GM12878 (cell line): ENCODE measurements at regions not wholly inside any gene's neighbourhood (a gene's known extent, or its start where the extent isn't known, plus 50 kb on each side); places are given as distances from the start of the nearest gene placed in this dataset.

Source experiments
- ATAC-seq: fragments of 200-7000 bp; cut with Tn5 transposase; 3 replicates; pipeline ENCODE4 v1.9.1; 2020; ENCODE audit warnings: mild to moderate bottlenecking, moderate library complexity
- BruUV-seq: library from RNA; stranded (reverse); fragments of 400-500 nt; replicated peaks from 2 replicates; lab custom pipeline; 2021; lab: Mats Ljungman, UMichigan
- CTCF ChIA-PET: fragments of 300-600 bp; sonication (Branson Sonifier 250); formaldehyde crosslinking; extraction: SDS; loops from one replicate; lab custom pipeline; 2021; ENCODE audit warnings: inconsistent platforms; lab: Yijun Ruan, JAX
- POLR2A ChIA-PET: fragments of 350-600 bp; formaldehyde crosslinking; extraction: SDS; loops from one replicate; lab custom pipeline; 2021; ENCODE audit warnings: inconsistent platforms; lab: Charles Lee
- RAD21 ChIA-PET: fragments of 300-600 bp; sonication (Branson Sonifier 250); formaldehyde crosslinking; loops from one replicate; lab custom pipeline; 2023; ENCODE audit warnings: antibody characterized with exemption; ENCODE audit not compliant: unreplicated experiment; lab: Charles Lee
- SMC1A ChIA-PET: fragments of 300-600 bp; sonication (Branson Sonifier 250); formaldehyde crosslinking; loops from one replicate; lab custom pipeline; 2023; ENCODE audit not compliant: unreplicated experiment, uncharacterized antibody; lab: Charles Lee
- DNase-seq: peaks from one replicate; pipeline ENCODE4 v3.0.0-alpha.2; 2011; ENCODE audit warnings: low read depth, low spot score
- FAIRE-seq: peaks from 3 replicates; lab custom pipeline; 2011; peaks lifted over from hg19 to GRCh38; lab: Jason Lieb, UNC
- H2AFZ ChIP-seq: 2 replicates; pipeline ENCODE4 v1.6.0; 2011; ENCODE audit warnings: low read depth, low read length, control low read depth; ENCODE audit not compliant: control insufficient read depth
- H3K27ac ChIP-seq: 2 replicates; pipeline ENCODE4 v1.5.1; 2011; ENCODE audit warnings: control low read depth; ENCODE audit not compliant: control insufficient read depth, insufficient read depth
- H3K27me3 ChIP-seq, 2 experiments: replicated peaks in 1 of 2; 2 replicates each; pipeline versions ENCODE4 v1.6.0 to v1.6.1; 2011; ENCODE audit warnings: low read length in 1 of 2; ENCODE audit not compliant: control insufficient read depth in 2 of 2, insufficient read depth in 2 of 2
- H3K36me3 ChIP-seq, 2 experiments: 2 replicates each; pipeline ENCODE4 v1.5.1; 2011; ENCODE audit warnings: low read length in 1 of 2; ENCODE audit not compliant: control insufficient read depth in 2 of 2, insufficient read depth in 2 of 2
- H3K4me1 ChIP-seq: 2 replicates; pipeline ENCODE4 v1.6.1; 2011; ENCODE audit warnings: mild to moderate bottlenecking, low read length, moderate library complexity, mixed read lengths; ENCODE audit not compliant: control insufficient read depth, insufficient read depth
- H3K4me2 ChIP-seq: 2 replicates; pipeline ENCODE4 v1.6.0; 2011; ENCODE audit warnings: control low read depth; ENCODE audit not compliant: control insufficient read depth, insufficient read depth
- H3K4me3 ChIP-seq: fragments of 200-600 bp; sonication (generic); 2 replicates; pipeline ENCODE4 v1.5.1; 2016
- H3K79me2 ChIP-seq: 2 replicates; pipeline ENCODE4 v1.6.0; 2011; ENCODE audit warnings: low read length; ENCODE audit not compliant: control insufficient read depth, insufficient read depth
- H3K9ac ChIP-seq: 2 replicates; pipeline ENCODE4 v1.8.0; 2011; ENCODE audit warnings: low read length, control low read depth, mixed read lengths; ENCODE audit not compliant: control insufficient read depth, insufficient read depth
- H3K9me3 ChIP-seq: replicated peaks from 3 replicates; pipeline ENCODE4 v1.5.1; 2011; ENCODE audit warnings: mild to moderate bottlenecking, low read length; ENCODE audit not compliant: control insufficient read depth, insufficient read depth
- H4K20me1 ChIP-seq: 2 replicates; pipeline ENCODE4 v1.6.0; 2011; ENCODE audit not compliant: control insufficient read depth, insufficient read depth
- CHD4 ChIP-seq: fragments of 200-600 bp; sonication (generic); IDR thresholded peaks from 2 replicates; pipeline ENCODE4 v1.6.1; 2016; ENCODE audit warnings: mild to moderate bottlenecking
- EGR1 ChIP-seq, 2 experiments: IDR thresholded peaks; 1 replicate in 1 of 2; 2 replicates in 1 of 2; pipeline ENCODE4 v1.6.1; 2011 to 2012; ENCODE audit warnings: low read depth in 2 of 2, low read length in 2 of 2, borderline replicate concordance in 1 of 2, mild to moderate bottlenecking in 1 of 2, moderate library complexity in 1 of 2
- IRF5 ChIP-seq: fragments of 450-650 bp; IDR thresholded peaks from 2 replicates; pipeline ENCODE4 v1.6.1; 2017; ENCODE audit warnings: borderline replicate concordance
- JUNB ChIP-seq: IDR thresholded peaks from 2 replicates; pipeline ENCODE4 v1.6.1; 2016; ENCODE audit warnings: antibody characterized with exemption, mild to moderate bottlenecking
- NR2C1 ChIP-seq: fragments of 450-650 bp; IDR thresholded peaks from 2 replicates; pipeline ENCODE4 v1.6.1; 2017; ENCODE audit warnings: antibody characterized with exemption, mild to moderate bottlenecking, moderate library complexity
- PKNOX1 ChIP-seq: fragments of 450-650 bp; IDR thresholded peaks from 2 replicates; pipeline ENCODE4 v1.6.1; 2016; ENCODE audit warnings: mild to moderate bottlenecking
- PML ChIP-seq: IDR thresholded peaks from 2 replicates; pipeline ENCODE4 v1.6.1; 2012; ENCODE audit warnings: low read length, inconsistent platforms
- SMAD1 ChIP-seq: fragments of 450-650 bp; IDR thresholded peaks from 2 replicates; pipeline ENCODE4 v1.6.1; 2018; ENCODE audit warnings: mild to moderate bottlenecking, low read depth; ENCODE audit not compliant: partially characterized antibody
- SMAD5 ChIP-seq: IDR thresholded peaks from 2 replicates; pipeline ENCODE4 v1.6.1; 2016; ENCODE audit warnings: antibody characterized with exemption, low read depth
- TAF1 ChIP-seq: IDR thresholded peaks from 2 replicates; pipeline ENCODE4 v1.6.1; 2011; ENCODE audit warnings: mild to moderate bottlenecking, low read depth, low read length, borderline replicate concordance
- TCF3 ChIP-seq: IDR thresholded peaks from 2 replicates; pipeline ENCODE4 v1.6.1; 2012; ENCODE audit warnings: low read depth, mild to moderate bottlenecking, low read length, borderline replicate concordance; ENCODE audit not compliant: insufficient read depth
- TCF7 ChIP-seq: IDR thresholded peaks from 2 replicates; pipeline ENCODE4 v1.6.1; 2014; ENCODE audit warnings: antibody characterized with exemption, borderline replicate concordance
- ZBED1 ChIP-seq: IDR thresholded peaks from 2 replicates; pipeline ENCODE4 v1.6.1; 2016; ENCODE audit warnings: borderline replicate concordance
- ZNF207 ChIP-seq: fragments of 450-650 bp; IDR thresholded peaks from 2 replicates; pipeline ENCODE4 v1.6.1; 2014; ENCODE audit warnings: antibody characterized with exemption, mild to moderate bottlenecking, borderline replicate concordance
- ZNF687 ChIP-seq: fragments of 450-650 bp; IDR thresholded peaks from 2 replicates; pipeline ENCODE4 v1.6.1; 2017; ENCODE audit warnings: mild to moderate bottlenecking, moderate library complexity
- ZSCAN29 ChIP-seq: fragments of 450-650 bp; IDR thresholded peaks from 2 replicates; pipeline ENCODE4 v1.6.1; 2017; ENCODE audit warnings: mild to moderate bottlenecking, moderate library complexity
- WGBS: methylation state at CpG from one replicate; pipeline ENCODE4 v1.1.6; 2016; ENCODE audit warnings: low lambda C conversion rate; ENCODE audit not compliant: insufficient replicate concordance, insufficient coverage; ENCODE audit errors: missing lambda C conversion rate; 5-methylcytosine and 5-hydroxymethylcytosine counted together
- in situ Hi-C: fragments of 300-500 bp; cut with MboI; formaldehyde crosslinking; loops from 9 replicates; pipeline ENCODE4 v1.14.3; 2018; ENCODE audit warnings: mixed read lengths
- intact Hi-C: fragments of 100-400 bp; cut with micrococcal nuclease; formaldehyde crosslinking; loops from one replicate; pipeline ENCODE4 v1.14.2; 2022; ENCODE audit not compliant: unreplicated experiment

- ChIA-PET RAD21 (no interaction called here), POLR2A (no interaction called here), CTCF (no interaction called here), SMC1A (interaction anchor here (0.9 kb wide), 1 partner anchor 26 kb away, joined by 3 read pairs; no protein-coding TSS in a partner anchor)
- in situ Hi-C loops: no loop called here
- no peak for FAIRE-seq
- Histone ChIP-seq H3K36me3 (no peaks in the 10 kb centered on the region), H3K4me1 (no peaks in the 10 kb centered on the region), H4K20me1 (no peaks in the 10 kb centered on the region), H3K4me2 (no peak overlapping the region), H3K9ac (no peak overlapping the region), H3K9me3 (no peaks in the 10 kb centered on the region), H3K27me3 (no peaks in the 10 kb centered on the region), H3K79me2 (no peaks in the 10 kb centered on the region), H2AFZ (no peak overlapping the region), H3K27ac (no peak overlapping the region), H3K4me3 (no peak overlapping the region)
- BruUV-seq: no TSS peak
- 16% methylated on average over 4 of the region's 4 CpGs for WGBS
- no peak for DNase-seq
- TF ChIP-seq TCF3: no peak
- no peak for TF ChIP-seq ZNF687
- TF ChIP-seq SMAD1: no peak
- TF ChIP-seq TCF7: no peak
- no peak for TF ChIP-seq ZNF207
- no peak for TF ChIP-seq EGR1 (IDR thresholded peaks at IDR 0.05; ENCODE audit: borderline replicate concordance in 1 of 2, low read depth in 2 of 2, low read length in 2 of 2)
- TF ChIP-seq SMAD5: no peak
- TF ChIP-seq PKNOX1: no peak
- no peak for TF ChIP-seq JUNB
- no peak for TF ChIP-seq CHD4
- TF ChIP-seq NR2C1: no peak
- TF ChIP-seq ZSCAN29: no peak
- no peak for TF ChIP-seq IRF5
- no peak for TF ChIP-seq TAF1
- TF ChIP-seq PML: no peak
- no peak for TF ChIP-seq ZBED1
- intact Hi-C loops: no loop called here
- no peak for ATAC-seq
Measured at GRCh38 chr14:26730929-26731618, 133.2 kb upstream of the NOVA1 start.
